ENCODE measurements at regions not wholly inside any gene's neighbourhood (a gene's known extent, or its start where the extent isn't known, plus 50 kb on each side); places are given as distances from the start of the nearest gene placed in this dataset.

DNA sequence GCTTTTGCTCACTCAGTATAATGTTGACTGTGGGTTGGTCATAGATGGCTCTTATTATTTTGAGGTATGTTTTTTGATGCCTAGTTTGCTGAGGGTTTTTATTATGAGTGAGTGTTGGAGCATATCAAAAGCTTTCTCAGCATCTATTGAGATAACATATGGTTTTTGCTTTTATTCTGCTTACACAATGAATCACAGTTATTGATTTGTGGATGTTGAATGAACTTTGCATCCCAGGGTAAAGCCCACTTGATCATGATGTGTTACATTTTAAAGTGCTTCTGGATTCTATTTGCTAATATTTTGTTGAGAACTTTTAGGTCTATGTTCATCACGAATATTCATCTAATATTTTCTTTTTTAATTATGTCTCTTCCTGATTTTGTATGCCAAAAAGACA is 1260.3 kb downstream of the TMEM121 start:
- Mint-ChIP-seq H3K4me3 (ENCODE audit: unreplicated experiment) (no peak overlapping the region), H3K27ac (ENCODE audit: unreplicated experiment) (no peak overlapping the region), H3K27me3 (ENCODE audit: insufficient read depth, unreplicated experiment) (peaks cover 10% of the 10 kb centered on the region), H3K4me1 (ENCODE audit: low read depth, unreplicated experiment) (no peaks in the 10 kb centered on the region), H3K9me3 (ENCODE audit: unreplicated experiment) (no peaks in the 10 kb centered on the region), H3K36me3 (ENCODE audit: insufficient read depth, unreplicated experiment) (no peaks in the 10 kb centered on the region)
- no TSS peak for BruUV-seq (replicated peaks)
- intact Hi-C loops (cut with micrococcal nuclease; ENCODE audit: unreplicated experiment): no loop called here
- CTCF ChIA-PET: no interaction called here
- POLR2A ChIA-PET: no interaction called here
- Histone ChIP-seq H3K4me3 (ENCODE audit: low read depth, low read length) (no peak overlapping the region), H3K27me3 (replicated peaks; ENCODE audit: control insufficient read depth, insufficient read depth, low read length) (no peaks in the 10 kb centered on the region), H3K9me3 (no peaks in the 10 kb centered on the region), H3K4me1 (no peaks in the 10 kb centered on the region), H3K36me3 (ENCODE audit: control insufficient read depth, insufficient read depth, low read length) (no peaks in the 10 kb centered on the region)
- TF ChIP-seq, protein P1, sequence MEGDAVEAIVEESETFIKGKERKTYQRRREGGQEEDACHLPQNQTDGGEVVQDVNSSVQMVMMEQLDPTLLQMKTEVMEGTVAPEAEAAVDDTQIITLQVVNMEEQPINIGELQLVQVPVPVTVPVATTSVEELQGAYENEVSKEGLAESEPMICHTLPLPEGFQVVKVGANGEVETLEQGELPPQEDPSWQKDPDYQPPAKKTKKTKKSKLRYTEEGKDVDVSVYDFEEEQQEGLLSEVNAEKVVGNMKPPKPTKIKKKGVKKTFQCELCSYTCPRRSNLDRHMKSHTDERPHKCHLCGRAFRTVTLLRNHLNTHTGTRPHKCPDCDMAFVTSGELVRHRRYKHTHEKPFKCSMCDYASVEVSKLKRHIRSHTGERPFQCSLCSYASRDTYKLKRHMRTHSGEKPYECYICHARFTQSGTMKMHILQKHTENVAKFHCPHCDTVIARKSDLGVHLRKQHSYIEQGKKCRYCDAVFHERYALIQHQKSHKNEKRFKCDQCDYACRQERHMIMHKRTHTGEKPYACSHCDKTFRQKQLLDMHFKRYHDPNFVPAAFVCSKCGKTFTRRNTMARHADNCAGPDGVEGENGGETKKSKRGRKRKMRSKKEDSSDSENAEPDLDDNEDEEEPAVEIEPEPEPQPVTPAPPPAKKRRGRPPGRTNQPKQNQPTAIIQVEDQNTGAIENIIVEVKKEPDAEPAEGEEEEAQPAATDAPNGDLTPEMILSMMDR (IDR thresholded peaks at IDR 0.05; ENCODE audit: insufficient read depth in 1 of 2, low read depth in 1 of 2, low read length in 1 of 2, severe bottlenecking in 1 of 2, unreplicated experiment in 1 of 2): no peak
- DNase-seq: no peak

DNA sequence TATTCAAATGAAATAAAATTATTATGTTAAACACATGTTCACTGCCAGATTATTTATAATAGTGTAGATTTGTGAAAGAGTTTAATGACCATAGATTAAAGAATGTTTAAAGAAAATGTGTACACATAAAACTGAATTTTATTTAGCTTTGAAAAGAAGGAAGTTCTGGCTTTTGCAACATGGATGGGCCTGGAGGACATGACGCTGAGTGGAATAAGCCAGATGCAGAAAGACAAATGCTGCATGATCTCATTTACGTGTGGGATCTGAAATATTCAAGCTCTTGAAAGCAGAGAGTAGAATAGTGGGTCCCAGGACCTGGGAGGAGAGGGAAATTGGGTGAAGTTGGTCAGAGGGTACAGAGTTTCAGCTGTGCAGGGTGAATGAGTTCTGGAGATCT is 1261.2 kb downstream of the TMEM121 start:
- Mint-ChIP-seq H3K9me3 (ENCODE audit: unreplicated experiment) (no peaks in the 10 kb centered on the region), H3K36me3 (ENCODE audit: insufficient read depth, unreplicated experiment) (no peaks in the 10 kb centered on the region), H3K27me3 (ENCODE audit: insufficient read depth, unreplicated experiment) (peaks cover 7% of the 10 kb centered on the region), H3K4me3 (ENCODE audit: unreplicated experiment) (no peak overlapping the region), H3K27ac (ENCODE audit: unreplicated experiment) (no peak overlapping the region), H3K4me1 (ENCODE audit: low read depth, unreplicated experiment) (no peaks in the 10 kb centered on the region)
- BruUV-seq (replicated peaks): no TSS peak
- ChIA-PET POLR2A (no interaction called here), CTCF (no interaction called here)
- Histone ChIP-seq H3K9me3 (no peaks in the 10 kb centered on the region), H3K27me3 (replicated peaks; ENCODE audit: control insufficient read depth, insufficient read depth, low read length) (no peaks in the 10 kb centered on the region), H3K4me1 (no peaks in the 10 kb centered on the region), H3K4me3 (ENCODE audit: low read depth, low read length) (no peak overlapping the region), H3K36me3 (ENCODE audit: control insufficient read depth, insufficient read depth, low read length) (no peaks in the 10 kb centered on the region)
- DNase-seq: no peak
- TF ChIP-seq, protein P1 (IDR thresholded peaks at IDR 0.05; ENCODE audit: insufficient read depth in 1 of 2, low read depth in 1 of 2, low read length in 1 of 2, severe bottlenecking in 1 of 2, unreplicated experiment in 1 of 2): no peak
- intact Hi-C loops (cut with micrococcal nuclease; ENCODE audit: unreplicated experiment): no loop called here

DNA sequence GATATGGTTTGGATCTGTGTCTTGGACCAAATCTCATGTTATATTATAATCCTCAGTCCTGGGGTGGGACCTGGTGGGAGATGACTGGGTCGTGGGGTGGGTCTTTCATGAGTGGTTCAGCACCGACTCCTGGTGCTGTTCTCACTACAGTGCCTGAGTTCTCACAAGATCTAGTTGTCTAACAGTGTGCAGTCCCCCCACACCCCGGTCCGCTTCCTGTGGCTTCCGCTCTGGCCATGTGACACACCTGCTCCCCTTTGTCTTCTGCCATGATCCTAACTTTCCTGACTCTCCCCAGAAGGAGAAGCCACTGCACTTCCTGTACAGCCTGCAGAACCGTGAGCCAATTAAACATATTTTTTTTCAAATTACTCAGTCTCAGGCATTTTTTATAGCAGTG is 1262.2 kb downstream of the TMEM121 start:
- Mint-ChIP-seq H3K27me3 (ENCODE audit: insufficient read depth, unreplicated experiment) (peaks cover 7% of the 10 kb centered on the region), H3K4me3 (ENCODE audit: unreplicated experiment) (no peak overlapping the region), H3K27ac (ENCODE audit: unreplicated experiment) (no peak overlapping the region), H3K36me3 (ENCODE audit: insufficient read depth, unreplicated experiment) (no peaks in the 10 kb centered on the region), H3K4me1 (ENCODE audit: low read depth, unreplicated experiment) (no peaks in the 10 kb centered on the region), H3K9me3 (ENCODE audit: unreplicated experiment) (no peaks in the 10 kb centered on the region)
- no peak for DNase-seq
- intact Hi-C loops (cut with micrococcal nuclease; ENCODE audit: unreplicated experiment): no loop called here
- Histone ChIP-seq H3K9me3 (no peaks in the 10 kb centered on the region), H3K36me3 (ENCODE audit: control insufficient read depth, insufficient read depth, low read length) (no peaks in the 10 kb centered on the region), H3K27me3 (replicated peaks; ENCODE audit: control insufficient read depth, insufficient read depth, low read length) (no peaks in the 10 kb centered on the region), H3K4me3 (ENCODE audit: low read depth, low read length) (no peak overlapping the region), H3K4me1 (no peaks in the 10 kb centered on the region)
- POLR2A ChIA-PET: no interaction called here
- no TSS peak for BruUV-seq (replicated peaks)
- CTCF ChIA-PET: interaction anchor here (0.7 kb wide), 1 partner anchor 170 kb away, joined by 4 read pairs; no protein-coding TSS in a partner anchor
- TF ChIP-seq, protein P1 (IDR thresholded peaks at IDR 0.05; ENCODE audit: insufficient read depth in 1 of 2, low read depth in 1 of 2, low read length in 1 of 2, severe bottlenecking in 1 of 2, unreplicated experiment in 1 of 2): no peak
